Astrocyte of the cerebellum (primary cell): ENCODE measurements at regions not wholly inside any gene's neighbourhood (a gene's known extent, or its start where the extent isn't known, plus 50 kb on each side); places are given as distances from the start of the nearest gene placed in this dataset.

Experiments used
- DNase-seq: peaks from one replicate; pipeline ENCODE4 v3.0.0-alpha.2; 2011; ENCODE audit warnings: low read depth
- H3K4me3 ChIP-seq: 2 replicates; pipeline ENCODE4 v1.5.1; 2011; ENCODE audit warnings: mild to moderate bottlenecking, low read depth, low read length, moderate library complexity
- in situ Hi-C: cut with HindIII; loops from 2 replicates; pipeline ENCODE4 v1.10.0; 2017; ENCODE audit warnings: low sequenced_read_pairs
- TF ChIP-seq, protein P1 (sequence below): IDR thresholded peaks from 2 replicates; pipeline ENCODE4 v1.5.1; 2012; ENCODE audit warnings: low read length, low read depth, moderate library complexity, mild to moderate bottlenecking; ENCODE audit errors: missing control alignments

DNA sequence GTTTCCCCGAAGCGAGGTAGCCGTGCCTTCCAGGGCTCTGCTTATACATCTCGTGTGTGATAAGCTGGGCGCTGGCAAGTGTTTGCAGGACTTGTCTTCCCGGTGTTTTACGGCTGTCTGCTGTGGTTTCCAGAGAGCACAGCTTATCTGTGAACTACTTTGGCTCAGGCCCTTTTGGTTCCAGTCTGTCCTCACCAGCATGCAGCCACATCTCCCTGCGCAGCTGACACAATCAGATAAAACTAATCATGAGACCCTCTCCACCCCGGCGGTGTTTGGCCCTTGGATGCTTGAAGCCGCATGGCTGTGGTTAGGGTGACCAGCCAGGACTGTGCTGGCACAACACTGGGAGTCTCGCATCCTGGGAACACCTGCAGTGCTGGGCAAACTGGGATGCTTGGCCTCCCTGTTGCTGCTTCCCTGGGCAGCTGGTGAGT lies 241.8 kb upstream of the FOXQ1 start:
- DNase-seq, result no peak
- in situ Hi-C loops, result no loop called here
- H3K4me3 ChIP-seq, result no peak overlapping the region
- TF ChIP-seq, protein P1, sequence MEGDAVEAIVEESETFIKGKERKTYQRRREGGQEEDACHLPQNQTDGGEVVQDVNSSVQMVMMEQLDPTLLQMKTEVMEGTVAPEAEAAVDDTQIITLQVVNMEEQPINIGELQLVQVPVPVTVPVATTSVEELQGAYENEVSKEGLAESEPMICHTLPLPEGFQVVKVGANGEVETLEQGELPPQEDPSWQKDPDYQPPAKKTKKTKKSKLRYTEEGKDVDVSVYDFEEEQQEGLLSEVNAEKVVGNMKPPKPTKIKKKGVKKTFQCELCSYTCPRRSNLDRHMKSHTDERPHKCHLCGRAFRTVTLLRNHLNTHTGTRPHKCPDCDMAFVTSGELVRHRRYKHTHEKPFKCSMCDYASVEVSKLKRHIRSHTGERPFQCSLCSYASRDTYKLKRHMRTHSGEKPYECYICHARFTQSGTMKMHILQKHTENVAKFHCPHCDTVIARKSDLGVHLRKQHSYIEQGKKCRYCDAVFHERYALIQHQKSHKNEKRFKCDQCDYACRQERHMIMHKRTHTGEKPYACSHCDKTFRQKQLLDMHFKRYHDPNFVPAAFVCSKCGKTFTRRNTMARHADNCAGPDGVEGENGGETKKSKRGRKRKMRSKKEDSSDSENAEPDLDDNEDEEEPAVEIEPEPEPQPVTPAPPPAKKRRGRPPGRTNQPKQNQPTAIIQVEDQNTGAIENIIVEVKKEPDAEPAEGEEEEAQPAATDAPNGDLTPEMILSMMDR, result no peak

DNA sequence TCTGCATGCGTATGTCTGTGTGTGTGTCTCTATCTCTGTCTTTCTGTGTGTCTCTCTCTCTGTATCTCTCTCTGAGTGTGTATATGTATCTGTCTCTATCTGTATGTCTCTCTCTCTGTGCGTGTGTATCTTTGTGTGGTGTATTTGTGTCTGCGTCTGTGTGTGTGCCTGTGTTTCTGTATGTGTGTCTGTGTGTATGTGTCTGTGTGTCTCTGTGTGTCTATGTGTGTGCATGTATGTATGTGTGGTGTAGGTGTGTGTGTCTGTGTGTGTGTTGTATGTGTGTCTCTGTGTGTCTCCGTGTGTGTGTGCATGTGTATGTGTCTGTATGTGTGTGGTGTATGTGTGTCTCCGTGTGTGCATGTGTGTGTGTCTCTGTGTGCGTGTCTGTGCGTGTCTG lies 243.0 kb upstream of the FOXQ1 start:
- H3K4me3 ChIP-seq, result no peak overlapping the region
- no peak for DNase-seq
- in situ Hi-C loops, result loop anchor here (5.0 kb wide), 1 partner anchor 53 kb away; no protein-coding TSS in a partner anchor
- TF ChIP-seq, protein P1, result no peak

DNA sequence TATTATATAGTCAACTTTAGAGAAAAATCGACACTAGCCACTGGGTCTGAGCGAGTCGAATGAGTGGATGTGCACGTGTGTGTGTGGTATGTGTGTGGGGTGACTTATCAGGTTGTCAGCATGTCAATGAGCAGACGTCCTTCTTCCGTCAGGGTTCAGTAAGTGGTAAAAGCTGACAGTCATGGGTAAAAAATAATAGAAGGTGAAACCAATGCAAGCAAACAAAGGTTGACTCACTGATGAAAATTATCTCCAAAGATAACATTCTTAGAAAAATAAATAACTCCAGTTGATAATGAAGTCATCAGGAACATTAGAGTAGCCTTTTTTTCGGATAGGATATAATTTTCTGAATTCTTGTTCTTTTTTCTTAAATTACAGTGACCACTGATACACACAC lies 243.8 kb upstream of the FOXQ1 start:
- TF ChIP-seq, protein P1, result no peak
- H3K4me3 ChIP-seq, result no peak overlapping the region
- DNase-seq, result no peak
- in situ Hi-C loops, result loop anchor here (5.0 kb wide), 1 partner anchor 54 kb away; no protein-coding TSS in a partner anchor

GRCh38 chr6:1067346-1067745 lies 244.6 kb upstream of the FOXQ1 start:
- TF ChIP-seq, protein P1, result no peak
- H3K4me3 ChIP-seq, result no peak overlapping the region
- in situ Hi-C loops, result loop anchor here (5.0 kb wide), 1 partner anchor 55 kb away; no protein-coding TSS in a partner anchor
- no peak for DNase-seq

DNA sequence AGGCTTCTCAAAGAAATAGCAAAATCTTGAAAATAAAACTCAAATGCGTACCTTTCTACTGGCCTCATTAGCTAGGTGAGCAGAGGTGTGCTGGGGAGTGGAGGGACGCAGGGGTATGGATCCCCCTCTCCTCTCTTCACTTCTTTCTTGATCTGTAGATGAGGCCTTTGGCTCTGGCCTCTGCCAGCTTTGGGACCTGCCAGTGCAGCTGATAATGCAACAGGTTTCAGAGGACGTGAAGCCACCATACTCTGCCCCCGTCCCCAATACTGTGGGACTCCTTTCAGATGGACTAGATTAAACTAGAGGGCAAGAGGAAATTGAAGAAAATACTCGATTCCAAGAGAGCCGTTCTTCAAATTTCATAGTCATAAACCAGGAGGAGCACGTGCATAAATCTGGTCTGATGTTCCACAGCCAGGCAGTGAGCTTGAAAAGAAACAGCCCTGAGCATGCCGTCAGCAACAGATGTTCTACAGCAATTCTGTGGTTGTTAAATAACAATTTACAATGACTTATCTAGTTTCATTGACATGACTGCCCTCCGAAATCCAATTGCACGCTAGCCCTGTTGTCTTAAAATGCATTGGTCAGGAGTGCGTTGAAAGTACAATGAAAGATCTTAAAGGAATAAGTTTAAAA lies 245.3 kb upstream of the FOXQ1 start:
- H3K4me3 ChIP-seq, result no peak overlapping the region
- in situ Hi-C loops, result loop anchor here (5.0 kb wide), 1 partner anchor 56 kb away; no protein-coding TSS in a partner anchor
- TF ChIP-seq, protein P1, result no peak
- DNase-seq, result no peak

DNA sequence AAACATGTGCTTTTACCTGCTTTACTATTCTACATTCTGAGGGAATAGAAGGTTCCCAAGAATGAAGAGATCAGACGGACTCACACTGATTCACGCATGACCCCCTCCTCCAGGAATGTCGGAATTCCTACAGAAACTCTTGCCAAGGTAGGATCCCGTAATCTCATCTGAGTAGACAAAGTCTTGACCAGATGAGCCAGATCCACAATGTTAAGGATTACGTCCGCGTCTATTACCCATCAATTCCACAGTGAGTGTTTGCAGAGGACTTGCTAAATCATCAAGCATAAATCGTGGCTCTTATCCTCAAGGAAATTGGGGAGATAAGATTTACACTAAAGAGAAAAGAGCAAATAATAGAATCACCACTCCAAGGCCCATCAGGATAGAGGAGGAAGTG lies 245.9 kb upstream of the FOXQ1 start:
- no peak overlapping the region for H3K4me3 ChIP-seq
- in situ Hi-C loops, result loop anchor here (5.0 kb wide), 1 partner anchor 56 kb away; no protein-coding TSS in a partner anchor
- no peak for DNase-seq
- TF ChIP-seq, protein P1, result no peak
